ENCODE measurements at regions not wholly inside any gene's neighbourhood (a gene's known extent, or its start where the extent isn't known, plus 50 kb on each side); places are given as distances from the start of the nearest gene placed in this dataset.

GRCh38 chr9:96178153-96178552, 123.8 kb downstream of the HSD17B3 start:
- TF ChIP-seq CTCF (IDR thresholded peaks at IDR 0.05; ENCODE audit: low read depth, low read length, poor library complexity, severe bottlenecking) (no peak), EZH2phosphoT487 (IDR thresholded peaks at IDR 0.05; ENCODE audit: borderline replicate concordance, low read length) (no peak)

Measured in DOHH2 (cell line).